Mucosa of rectum (tissue), 2 donors: ENCODE measurements at regions not wholly inside any gene's neighbourhood (a gene's known extent, or its start where the extent isn't known, plus 50 kb on each side); places are given as distances from the start of the nearest gene placed in this dataset.
A peak's percentile ranks its signal among the peaks of the same experiment; 100 is the strongest.

Source experiments
- H3K27ac ChIP-seq, 2 donors: one replicate each; pipeline ENCODE4 v1.7.0; 2013; ENCODE audit warnings: inconsistent platforms in 2 of 2, low read depth in 2 of 2, low read length in 2 of 2
- H3K27me3 ChIP-seq, 2 donors: one replicate each; pipeline ENCODE4 v1.7.0; 2013; ENCODE audit warnings: low read length in 2 of 2; ENCODE audit not compliant: control insufficient read depth in 2 of 2, insufficient read depth in 2 of 2
- H3K36me3 ChIP-seq, 2 donors: one replicate each; pipeline ENCODE4 v1.7.0; 2013; ENCODE audit warnings: low read length in 2 of 2; ENCODE audit not compliant: control insufficient read depth in 2 of 2, insufficient read depth in 2 of 2
- H3K4me1 ChIP-seq, 2 donors: one replicate each; pipeline ENCODE4 v1.7.0; 2013; ENCODE audit warnings: low read length in 2 of 2, mild to moderate bottlenecking in 1 of 2; ENCODE audit not compliant: control insufficient read depth in 2 of 2, insufficient read depth in 2 of 2
- H3K4me3 ChIP-seq, 2 donors: one replicate each; pipeline ENCODE4 v1.7.0; 2013; ENCODE audit warnings: low read length in 2 of 2
- H3K9ac ChIP-seq, 2 donors: one replicate each; pipeline ENCODE4 v1.7.0; 2013; ENCODE audit warnings: low read length in 2 of 2, low read depth in 1 of 2, mild to moderate bottlenecking in 1 of 2
- H3K9me3 ChIP-seq, 2 donors: one replicate each; pipeline ENCODE4 v1.7.0; 2013; ENCODE audit warnings: low read length in 2 of 2; ENCODE audit not compliant: control insufficient read depth in 2 of 2
- donor health status: healthy.
- donor health status: Normal muscosa, but diverticular disease.

DNA sequence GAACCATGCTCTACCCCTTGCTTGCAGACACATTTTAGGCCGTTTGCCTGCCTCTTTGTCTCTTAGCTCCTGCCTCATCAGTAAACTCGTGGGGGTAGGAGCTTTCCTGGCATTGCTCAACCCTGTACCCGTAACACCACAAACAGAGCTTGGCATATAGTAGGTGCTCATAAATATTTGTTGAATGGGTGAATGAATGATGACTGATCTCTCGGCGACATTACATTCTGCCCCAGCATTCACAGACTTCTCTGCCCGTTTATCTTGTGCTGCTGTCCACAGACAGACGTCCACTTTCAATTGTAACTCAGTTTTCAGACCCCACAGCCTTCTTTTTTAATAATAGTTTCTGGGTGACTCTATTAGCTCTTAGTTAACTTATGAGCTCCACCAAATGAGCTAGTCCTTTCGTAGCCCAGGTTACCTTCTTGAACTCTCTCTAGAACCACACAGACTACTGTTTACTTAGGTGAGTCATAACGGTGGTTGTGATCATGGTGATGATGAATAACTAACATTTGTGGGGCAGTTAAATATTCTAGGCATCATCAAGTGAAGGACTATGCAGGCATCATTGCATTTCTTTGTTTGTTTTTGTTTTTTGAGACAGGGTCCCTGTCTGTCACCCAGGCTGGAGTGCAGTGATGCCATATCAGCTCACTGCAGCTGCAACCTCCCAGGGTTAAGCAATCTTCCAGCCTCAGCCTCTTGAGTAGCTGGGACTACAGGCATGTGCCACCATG lies 188.4 kb downstream of the ADAMTS15 start:
- Histone ChIP-seq H3K9ac (no peak overlapping the region), H3K4me3 (no peak overlapping the region), H3K36me3 (no peaks in the 10 kb centered on the region), H3K9me3 (no peaks in the 10 kb centered on the region), H3K27ac (no peak overlapping the region), H3K4me1 (no peaks in the 10 kb centered on the region), H3K27me3 (no peaks in the 10 kb centered on the region)

DNA sequence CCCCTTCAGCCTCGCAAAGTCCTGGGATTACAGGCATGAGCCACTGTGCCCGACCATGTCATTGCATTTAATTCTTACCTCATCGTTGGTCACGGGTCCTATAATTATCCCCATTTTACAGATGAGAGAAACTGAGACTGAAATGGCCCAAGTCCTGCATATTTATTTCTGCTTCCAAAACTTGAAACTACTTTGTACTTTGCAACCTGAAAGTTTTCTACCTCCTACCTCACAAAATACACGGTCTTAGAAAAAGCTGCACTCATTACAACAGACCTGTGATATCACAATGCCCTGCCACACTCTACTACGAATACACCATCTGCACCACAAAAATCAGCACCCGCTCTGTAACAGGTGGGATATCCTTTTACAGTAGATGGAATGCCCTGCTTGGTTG lies 189.1 kb downstream of the ADAMTS15 start:
- Histone ChIP-seq H3K4me1 (no peaks in the 10 kb centered on the region), H3K9me3 (no peaks in the 10 kb centered on the region), H3K9ac (no peak overlapping the region), H3K4me3 (no peak overlapping the region), H3K27me3 (no peaks in the 10 kb centered on the region), H3K36me3 (no peaks in the 10 kb centered on the region), H3K27ac (no peak overlapping the region)

DNA sequence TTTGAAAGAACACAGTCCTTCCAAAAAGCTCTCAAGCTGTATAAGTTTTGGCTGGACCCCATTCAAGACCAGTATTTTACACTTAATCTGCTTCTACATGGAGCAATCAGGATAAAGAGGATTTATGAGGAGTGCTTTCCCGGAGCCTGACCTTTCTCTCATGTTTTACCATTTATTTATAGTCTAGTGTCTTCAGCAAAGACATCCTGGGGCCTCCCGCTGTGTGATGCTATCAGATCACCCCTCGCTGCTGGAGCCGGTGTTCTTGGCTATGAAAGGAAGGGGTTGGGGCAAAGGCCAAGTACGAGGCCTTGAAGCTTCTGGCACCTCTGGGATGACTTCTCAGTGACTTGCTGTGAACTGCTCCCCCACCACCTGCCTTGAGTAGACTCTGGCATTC lies 189.6 kb downstream of the ADAMTS15 start:
- H3K9ac ChIP-seq: no peak overlapping the region
- no peak overlapping the region for H3K27ac ChIP-seq
- H3K9me3 ChIP-seq: no peaks in the 10 kb centered on the region
- no peak overlapping the region for H3K4me3 ChIP-seq
- H3K27me3 ChIP-seq: no peaks in the 10 kb centered on the region
- H3K4me1 ChIP-seq: peaks cover 3% of the 10 kb centered on the region in 2 donors
- no peaks in the 10 kb centered on the region for H3K36me3 ChIP-seq

GRCh38 chr11:130638624-130639023 lies 190.2 kb downstream of the ADAMTS15 start:
- Histone ChIP-seq H3K9ac (no peak overlapping the region), H3K4me3 (no peak overlapping the region), H3K27me3 (no peaks in the 10 kb centered on the region), H3K27ac (no peak overlapping the region), H3K36me3 (no peaks in the 10 kb centered on the region), H3K9me3 (no peaks in the 10 kb centered on the region), H3K4me1 (peaks cover 4 to 8% of the 10 kb centered on the region in 2 donors)

DNA sequence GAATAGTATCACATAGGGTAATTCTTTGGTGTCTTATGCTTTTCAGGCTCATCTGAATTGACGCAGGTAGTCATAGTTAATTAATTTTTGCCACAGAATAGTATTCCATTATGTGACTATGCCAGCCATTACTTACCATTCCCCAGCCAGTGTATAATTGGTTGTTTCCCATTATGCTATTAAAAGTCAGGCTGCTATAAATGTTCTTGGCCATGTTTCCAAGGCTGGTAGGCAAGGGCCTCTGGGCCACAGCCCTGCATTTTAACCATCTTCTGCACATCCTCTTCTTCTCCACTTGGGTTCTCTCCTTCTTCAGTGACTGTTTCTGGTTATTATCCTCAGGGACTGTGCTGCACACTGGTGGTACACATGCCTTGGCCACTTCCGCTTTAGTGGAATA lies 190.9 kb downstream of the ADAMTS15 start:
- H3K4me3 ChIP-seq: no peak overlapping the region
- H3K9me3 ChIP-seq: no peaks in the 10 kb centered on the region
- no peak overlapping the region for H3K9ac ChIP-seq
- H3K36me3 ChIP-seq: no peaks in the 10 kb centered on the region
- no peak overlapping the region for H3K27ac ChIP-seq
- H3K4me1 ChIP-seq: peaks cover 11 to 15% of the 10 kb centered on the region in 2 donors
- no peaks in the 10 kb centered on the region for H3K27me3 ChIP-seq

- Histone ChIP-seq H3K27me3 (no peaks in the 10 kb centered on the region), H3K36me3 (no peaks in the 10 kb centered on the region), H3K9me3 (no peaks in the 10 kb centered on the region), H3K27ac (no peak overlapping the region), H3K4me3 (no peak overlapping the region), H3K4me1 (peaks cover 21 to 26% of the 10 kb centered on the region in 2 donors), H3K9ac (no peak overlapping the region)
These were observed 192.1 kb downstream of the ADAMTS15 start for GRCh38 chr11:130640526-130640925.

- Histone ChIP-seq H3K4me1 (peaks cover 24 to 33% of the 10 kb centered on the region in 2 donors), H3K4me3 (no peak overlapping the region), H3K27me3 (no peaks in the 10 kb centered on the region), H3K9me3 (no peaks in the 10 kb centered on the region), H3K36me3 (no peaks in the 10 kb centered on the region), H3K27ac (no peak overlapping the region), H3K9ac (no peak overlapping the region)
These were observed 193.4 kb downstream of the ADAMTS15 start for GRCh38 chr11:130641876-130642275.

DNA sequence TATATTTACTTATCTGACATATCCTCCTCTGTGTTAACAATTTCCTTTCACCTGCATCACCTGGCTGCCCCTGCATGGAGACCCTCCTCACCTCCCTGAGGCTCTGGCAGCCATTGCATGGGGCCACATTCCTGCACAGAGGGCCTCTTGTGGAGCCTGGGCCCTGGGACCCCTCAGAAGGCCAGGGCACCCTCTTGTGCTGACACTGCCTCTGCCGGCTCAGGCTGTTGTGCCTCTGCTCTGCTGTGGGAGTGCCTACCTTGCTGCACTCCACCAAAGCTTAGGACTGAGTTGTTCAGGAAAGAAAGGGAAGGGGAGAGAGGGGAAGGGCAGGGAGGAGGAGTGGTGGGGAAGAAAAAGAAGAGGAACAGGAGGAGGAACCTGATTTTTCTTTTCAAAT lies 194.5 kb downstream of the ADAMTS15 start:
- H3K9ac ChIP-seq: peak overlapping the region in 1 of 2 donors; percentile 14
- H3K4me3 ChIP-seq: no peak overlapping the region
- no peaks in the 10 kb centered on the region for H3K36me3 ChIP-seq
- no peaks in the 10 kb centered on the region for H3K9me3 ChIP-seq
- H3K27ac ChIP-seq: no peak overlapping the region
- no peaks in the 10 kb centered on the region for H3K27me3 ChIP-seq
- peaks cover 24 to 38% of the 10 kb centered on the region in 2 donors for H3K4me1 ChIP-seq

DNA sequence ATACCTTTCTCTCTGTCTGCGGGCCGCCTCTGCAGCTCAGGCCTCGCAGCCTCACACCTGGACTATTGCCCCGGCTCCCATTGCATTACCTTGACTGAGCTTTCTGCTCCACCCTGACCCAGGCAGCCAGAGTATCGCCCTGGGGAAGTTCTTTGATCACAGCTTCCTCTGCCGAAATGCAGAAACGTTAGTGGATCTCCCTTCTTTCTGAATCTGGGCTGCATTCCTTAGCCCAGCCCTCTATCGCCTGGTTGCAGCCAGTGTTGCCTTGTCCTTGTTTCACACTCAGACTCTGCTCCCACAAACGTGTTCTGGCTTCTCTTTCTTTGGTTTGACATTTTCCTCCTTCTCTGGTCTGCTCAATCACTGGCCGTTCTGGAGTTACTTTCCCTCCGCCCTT lies 195.7 kb downstream of the ADAMTS15 start:
- Histone ChIP-seq H3K27ac (peak overlapping the region; percentile 67 to 78), H3K9ac (no peak overlapping the region), H3K36me3 (no peaks in the 10 kb centered on the region), H3K4me1 (peaks cover 24 to 38% of the 10 kb centered on the region in 2 donors), H3K9me3 (no peaks in the 10 kb centered on the region), H3K27me3 (no peaks in the 10 kb centered on the region), H3K4me3 (no peak overlapping the region)

GRCh38 chr11:130645164-130645842 lies 196.9 kb downstream of the ADAMTS15 start:
- no peaks in the 10 kb centered on the region for H3K9me3 ChIP-seq
- no peaks in the 10 kb centered on the region for H3K36me3 ChIP-seq
- H3K27me3 ChIP-seq: no peaks in the 10 kb centered on the region
- H3K4me1 ChIP-seq: peaks cover 24 to 38% of the 10 kb centered on the region in 2 donors
- peak overlapping the region; percentile 68 to 78 for H3K27ac ChIP-seq
- H3K4me3 ChIP-seq: peak overlapping the region; percentile 46 to 53
- no peak overlapping the region for H3K9ac ChIP-seq
